ENCODE measurements at regions not wholly inside any gene's neighbourhood (a gene's known extent, or its start where the extent isn't known, plus 50 kb on each side); places are given as distances from the start of the nearest gene placed in this dataset.

GRCh38 chr7:17651863-17652385 lies 288.4 kb downstream of the SNX13 start:
- TF ChIP-seq CTCF (IDR thresholded peaks at IDR 0.05; ENCODE audit: low read depth, low read length) (no peak), EZH2phosphoT487 (IDR thresholded peaks at IDR 0.05; ENCODE audit: low read depth) (no peak)
